SK-N-SH treated with all-trans-retinoic acid at 6 μM for 48 hours (cell line): ENCODE measurements at regions not wholly inside any gene's neighbourhood (a gene's known extent, or its start where the extent isn't known, plus 50 kb on each side); places are given as distances from the start of the nearest gene placed in this dataset.
A peak's percentile ranks its signal among the peaks of the same experiment; 100 is the strongest.

Experiments
- ATAC-seq: fragments of 200-7000 bp; cut with Tn5 transposase; 3 replicates; pipeline ENCODE4 v1.9.1; 2020; ENCODE audit warnings: mild to moderate bottlenecking, moderate library complexity
- ARNTL ChIP-seq: fragments of 450-650 bp; formaldehyde crosslinking; IDR thresholded peaks from 2 replicates; pipeline ENCODE4 v1.5.0; 2020; ENCODE audit warnings: low read depth, mild to moderate bottlenecking, moderate library complexity, borderline replicate concordance
- BACH2 ChIP-seq: fragments of 250-450 bp; sonication (Bioruptor Pico); IDR thresholded peaks from 2 replicates; pipeline ENCODE4 v1.9.0; 2021; ENCODE audit warnings: mild to moderate bottlenecking, borderline replicate concordance
- CSDC2 ChIP-seq: fragments of 250-450 bp; sonication (Bioruptor Pico); IDR thresholded peaks from 2 replicates; pipeline ENCODE4 v1.5.0; 2020; ENCODE audit warnings: mild to moderate bottlenecking, moderate library complexity
- ESRRG ChIP-seq: fragments of 250-450 bp; sonication (Bioruptor Pico); IDR thresholded peaks from 2 replicates; pipeline ENCODE4 v1.6.1; 2021; ENCODE audit warnings: mild to moderate bottlenecking
- GLIS3 ChIP-seq: fragments of 250-450 bp; sonication (Bioruptor Pico); IDR thresholded peaks from 2 replicates; pipeline ENCODE4 v1.5.0; 2020; ENCODE audit warnings: mild to moderate bottlenecking, moderate library complexity
- ISL1 ChIP-seq: fragments of 250-450 bp; sonication (Bioruptor Pico); IDR thresholded peaks from 2 replicates; pipeline ENCODE4 v2.1.2; 2022; ENCODE audit warnings: mild to moderate bottlenecking, moderate library complexity
- OSR1 ChIP-seq: fragments of 250-450 bp; sonication (Bioruptor Pico); IDR thresholded peaks from 2 replicates; pipeline ENCODE4 v1.8.0; 2022; ENCODE audit warnings: moderate library complexity, mild to moderate bottlenecking, inconsistent platforms
- PPARA ChIP-seq: fragments of 250-450 bp; sonication (Bioruptor Pico); IDR thresholded peaks from 2 replicates; pipeline ENCODE4 v1.5.0; 2020; ENCODE audit warnings: mild to moderate bottlenecking, borderline replicate concordance
- RARB ChIP-seq: fragments of 250-450 bp; sonication (Bioruptor Pico); IDR thresholded peaks from 2 replicates; pipeline ENCODE4 v1.8.0; 2021; ENCODE audit warnings: mild to moderate bottlenecking, moderate library complexity
- SNAI2 ChIP-seq: fragments of 250-450 bp; sonication (Bioruptor Pico); IDR thresholded peaks from 2 replicates; pipeline ENCODE4 v1.5.0; 2020; ENCODE audit warnings: mild to moderate bottlenecking, moderate library complexity
- TCF4 ChIP-seq: fragments of 250-450 bp; sonication (Bioruptor Pico); IDR thresholded peaks from 2 replicates; pipeline ENCODE4 v1.8.0; 2021; ENCODE audit warnings: mild to moderate bottlenecking, moderate library complexity, borderline replicate concordance
- TOX ChIP-seq: fragments of 250-450 bp; sonication (Bioruptor Pico); IDR thresholded peaks from 2 replicates; pipeline ENCODE4 v1.8.0; 2021; ENCODE audit warnings: mild to moderate bottlenecking, moderate library complexity, borderline replicate concordance
- ZC3H10 ChIP-seq: fragments of 250-450 bp; sonication (Bioruptor Pico); IDR thresholded peaks from 2 replicates; pipeline ENCODE4 v1.5.1; 2021; ENCODE audit warnings: mild to moderate bottlenecking, moderate library complexity
- ZFP30 ChIP-seq: fragments of 450-650 bp; formaldehyde crosslinking; IDR thresholded peaks from 2 replicates; pipeline ENCODE4 v1.5.0; 2022; ENCODE audit warnings: mild to moderate bottlenecking, moderate library complexity
- ZNF565 ChIP-seq: fragments of 450-650 bp; formaldehyde crosslinking; conservative IDR thresholded peaks from 2 replicates; pipeline ENCODE4 v1.5.0; 2020; ENCODE audit warnings: low read depth, mild to moderate bottlenecking, moderate library complexity
- ZNF70 ChIP-seq: fragments of 450-650 bp; formaldehyde crosslinking; IDR thresholded peaks from 2 replicates; pipeline ENCODE4 v1.5.0; 2020; ENCODE audit warnings: mild to moderate bottlenecking, moderate library complexity
- ZNF8 ChIP-seq: fragments of 450-650 bp; formaldehyde crosslinking; IDR thresholded peaks from 2 replicates; pipeline ENCODE4 v1.5.0; 2020; ENCODE audit warnings: mild to moderate bottlenecking, moderate library complexity
- TF ChIP-seq, protein P1 (sequence below): fragments of 250-450 bp; sonication (Bioruptor Pico); IDR thresholded peaks from 2 replicates; pipeline ENCODE4 v1.5.1; 2020; ENCODE audit warnings: low read depth, mild to moderate bottlenecking, moderate library complexity
- TF ChIP-seq, protein P2 (sequence below): fragments of 250-450 bp; sonication (Bioruptor Pico); IDR thresholded peaks from 2 replicates; pipeline ENCODE4 v1.8.0; 2020; ENCODE audit warnings: mild to moderate bottlenecking, moderate library complexity, borderline replicate concordance
- TF ChIP-seq, protein P3 (sequence below): fragments of 250-450 bp; sonication (Bioruptor Pico); IDR thresholded peaks from 2 replicates; pipeline ENCODE4 v1.5.1; 2021; ENCODE audit warnings: mild to moderate bottlenecking, moderate library complexity

DNA sequence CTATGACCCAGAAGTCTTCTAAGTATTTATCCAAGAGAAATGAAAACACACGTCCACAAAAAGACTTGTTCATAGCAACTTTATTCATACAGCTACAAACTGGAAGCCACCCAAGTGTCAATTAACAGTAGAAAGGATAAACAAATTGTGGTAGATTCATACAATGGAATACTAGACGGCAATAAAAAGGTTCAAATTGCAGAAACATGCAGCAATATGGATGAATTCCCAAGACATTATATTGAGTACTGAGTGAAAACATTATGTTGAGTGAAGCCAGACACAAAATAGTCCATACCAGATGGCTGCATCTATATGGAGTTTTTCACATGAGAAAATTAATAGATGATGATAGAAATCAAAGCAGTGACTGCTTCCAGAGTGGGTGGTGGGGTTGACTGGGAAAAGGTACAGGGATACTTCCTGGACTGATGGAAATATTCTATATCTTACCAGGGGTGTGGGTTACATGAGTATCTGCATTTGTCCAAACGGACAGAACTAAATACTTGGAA lies 292.0 kb downstream of the FGFR2 start:
- TF ChIP-seq, protein P1, sequence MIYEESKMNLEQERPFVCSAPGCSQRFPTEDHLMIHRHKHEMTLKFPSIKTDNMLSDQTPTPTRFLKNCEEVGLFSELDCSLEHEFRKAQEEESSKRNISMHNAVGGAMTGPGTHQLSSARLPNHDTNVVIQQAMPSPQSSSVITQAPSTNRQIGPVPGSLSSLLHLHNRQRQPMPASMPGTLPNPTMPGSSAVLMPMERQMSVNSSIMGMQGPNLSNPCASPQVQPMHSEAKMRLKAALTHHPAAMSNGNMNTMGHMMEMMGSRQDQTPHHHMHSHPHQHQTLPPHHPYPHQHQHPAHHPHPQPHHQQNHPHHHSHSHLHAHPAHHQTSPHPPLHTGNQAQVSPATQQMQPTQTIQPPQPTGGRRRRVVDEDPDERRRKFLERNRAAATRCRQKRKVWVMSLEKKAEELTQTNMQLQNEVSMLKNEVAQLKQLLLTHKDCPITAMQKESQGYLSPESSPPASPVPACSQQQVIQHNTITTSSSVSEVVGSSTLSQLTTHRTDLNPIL (CRISPR knock-in tag), result no peak
- TF ChIP-seq OSR1 (CRISPR knock-in tag), result no peak
- TF ChIP-seq TCF4 (CRISPR knock-in tag), result peak; percentile 71
- ATAC-seq, result no peak

DNA sequence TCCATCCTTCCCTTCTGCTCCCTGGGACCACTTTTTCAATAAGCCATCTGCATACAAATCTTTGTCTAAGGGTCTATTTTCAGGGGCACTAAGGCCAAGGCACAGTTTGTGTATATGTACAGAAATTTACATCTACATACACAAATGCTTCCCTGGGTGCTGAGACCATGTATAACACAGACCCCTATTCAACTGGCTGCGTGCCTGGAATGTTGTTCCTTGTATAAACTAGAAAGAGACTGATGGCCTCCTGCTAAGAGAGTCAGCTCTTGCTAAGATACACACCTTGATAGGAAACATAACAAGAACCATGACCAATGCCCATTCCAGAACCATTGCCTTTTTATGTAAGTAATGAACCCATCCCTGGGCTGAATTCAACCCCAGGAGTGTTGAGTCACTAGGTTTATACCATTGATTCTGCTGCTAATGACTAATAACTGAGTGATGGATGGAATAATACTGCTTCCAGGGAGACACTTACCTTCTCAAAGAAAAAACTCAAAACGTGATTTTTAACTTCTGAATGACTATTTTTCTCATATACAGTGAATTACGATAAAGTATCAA lies 290.7 kb downstream of the FGFR2 start:
- TF ChIP-seq, protein P2, sequence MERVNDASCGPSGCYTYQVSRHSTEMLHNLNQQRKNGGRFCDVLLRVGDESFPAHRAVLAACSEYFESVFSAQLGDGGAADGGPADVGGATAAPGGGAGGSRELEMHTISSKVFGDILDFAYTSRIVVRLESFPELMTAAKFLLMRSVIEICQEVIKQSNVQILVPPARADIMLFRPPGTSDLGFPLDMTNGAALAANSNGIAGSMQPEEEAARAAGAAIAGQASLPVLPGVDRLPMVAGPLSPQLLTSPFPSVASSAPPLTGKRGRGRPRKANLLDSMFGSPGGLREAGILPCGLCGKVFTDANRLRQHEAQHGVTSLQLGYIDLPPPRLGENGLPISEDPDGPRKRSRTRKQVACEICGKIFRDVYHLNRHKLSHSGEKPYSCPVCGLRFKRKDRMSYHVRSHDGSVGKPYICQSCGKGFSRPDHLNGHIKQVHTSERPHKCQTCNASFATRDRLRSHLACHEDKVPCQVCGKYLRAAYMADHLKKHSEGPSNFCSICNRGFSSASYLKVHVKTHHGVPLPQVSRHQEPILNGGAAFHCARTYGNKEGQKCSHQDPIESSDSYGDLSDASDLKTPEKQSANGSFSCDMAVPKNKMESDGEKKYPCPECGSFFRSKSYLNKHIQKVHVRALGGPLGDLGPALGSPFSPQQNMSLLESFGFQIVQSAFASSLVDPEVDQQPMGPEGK (CRISPR knock-in tag), result no peak
- TF ChIP-seq SNAI2 (CRISPR knock-in tag) (no peak), ARNTL (no peak), TCF4 (CRISPR knock-in tag) (no peak), ZNF565 (CRISPR knock-in tag) (no peak), ISL1 (CRISPR knock-in tag) (no peak), CSDC2 (CRISPR knock-in tag) (no peak), ZFP30 (CRISPR knock-in tag) (no peak), ESRRG (CRISPR knock-in tag) (no peak)
- no peak for ATAC-seq

DNA sequence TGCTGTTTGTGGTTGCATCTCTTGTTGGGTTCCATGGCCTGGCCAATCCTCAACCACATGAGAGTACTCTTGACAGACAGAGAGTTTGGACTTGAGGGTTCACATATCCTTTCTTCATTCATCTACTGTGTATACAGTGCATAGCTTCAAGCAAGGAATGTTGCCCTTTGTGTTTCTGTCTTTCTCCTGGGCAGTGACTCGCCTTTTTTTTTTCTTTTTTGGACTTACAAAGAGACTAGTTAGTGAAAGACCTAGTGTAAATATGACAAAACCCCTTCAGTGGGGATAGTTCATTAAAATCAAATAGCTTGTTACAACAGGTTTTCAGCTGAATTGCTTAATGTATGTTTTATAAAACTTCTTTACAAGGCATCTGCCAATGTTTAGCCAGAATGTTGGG lies 290.2 kb downstream of the FGFR2 start:
- TF ChIP-seq ISL1 (CRISPR knock-in tag) (no peak), OSR1 (CRISPR knock-in tag) (no peak), ZNF70 (no peak), TOX (CRISPR knock-in tag) (no peak), SNAI2 (CRISPR knock-in tag) (no peak)
- TF ChIP-seq, protein P2 (CRISPR knock-in tag), result no peak
- TF ChIP-seq, protein P3, sequence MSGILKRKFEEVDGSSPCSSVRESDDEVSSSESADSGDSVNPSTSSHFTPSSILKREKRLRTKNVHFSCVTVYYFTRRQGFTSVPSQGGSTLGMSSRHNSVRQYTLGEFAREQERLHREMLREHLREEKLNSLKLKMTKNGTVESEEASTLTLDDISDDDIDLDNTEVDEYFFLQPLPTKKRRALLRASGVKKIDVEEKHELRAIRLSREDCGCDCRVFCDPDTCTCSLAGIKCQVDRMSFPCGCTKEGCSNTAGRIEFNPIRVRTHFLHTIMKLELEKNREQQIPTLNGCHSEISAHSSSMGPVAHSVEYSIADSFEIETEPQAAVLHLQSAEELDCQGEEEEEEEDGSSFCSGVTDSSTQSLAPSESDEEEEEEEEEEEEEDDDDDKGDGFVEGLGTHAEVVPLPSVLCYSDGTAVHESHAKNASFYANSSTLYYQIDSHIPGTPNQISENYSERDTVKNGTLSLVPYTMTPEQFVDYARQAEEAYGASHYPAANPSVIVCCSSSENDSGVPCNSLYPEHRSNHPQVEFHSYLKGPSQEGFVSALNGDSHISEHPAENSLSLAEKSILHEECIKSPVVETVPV (CRISPR knock-in tag), result no peak

DNA sequence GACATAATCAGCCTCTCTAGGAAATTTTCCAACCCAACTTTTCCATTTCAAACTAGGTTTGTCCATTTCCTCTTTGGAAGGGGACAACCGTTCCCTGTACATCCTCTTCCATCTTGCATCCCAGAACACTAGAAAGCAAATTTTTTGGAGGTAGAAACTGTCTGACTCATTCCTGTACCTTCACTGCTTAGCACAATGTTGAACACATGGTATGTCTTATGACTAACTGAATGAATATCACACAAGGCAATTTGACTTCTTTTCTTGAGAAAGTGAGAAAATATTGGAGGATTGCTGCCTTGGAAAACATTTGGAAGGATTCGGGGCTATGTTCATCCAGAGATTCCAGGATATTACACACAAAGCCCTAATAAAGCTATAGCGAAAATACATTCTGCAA lies 289.1 kb downstream of the FGFR2 start:
- no peak for TF ChIP-seq ZNF565 (CRISPR knock-in tag)
- no peak for TF ChIP-seq TCF4 (CRISPR knock-in tag)
- TF ChIP-seq SNAI2 (CRISPR knock-in tag), result no peak
- TF ChIP-seq BACH2, result no peak
- TF ChIP-seq OSR1 (CRISPR knock-in tag), result no peak
- no peak for TF ChIP-seq PPARA (CRISPR knock-in tag)
- TF ChIP-seq TOX (CRISPR knock-in tag), result no peak
- TF ChIP-seq ISL1 (CRISPR knock-in tag), result no peak
- no peak for TF ChIP-seq ZNF8 (CRISPR knock-in tag)
- TF ChIP-seq, protein P3 (CRISPR knock-in tag), result no peak
- TF ChIP-seq ZFP30 (CRISPR knock-in tag), result no peak
- no peak for TF ChIP-seq RARB
- TF ChIP-seq ESRRG (CRISPR knock-in tag), result no peak
- TF ChIP-seq GLIS3 (CRISPR knock-in tag), result no peak
- no peak for TF ChIP-seq ZNF70
- TF ChIP-seq ZC3H10, result no peak
- TF ChIP-seq, all 23 proteins: peak for 0
- no peak for ATAC-seq

More for the DNA sequence above, 290.2 kb downstream of the FGFR2 start:
- no peak for ATAC-seq
